ENCODE measurements at regions not wholly inside any gene's neighbourhood (a gene's known extent, or its start where the extent isn't known, plus 50 kb on each side); places are given as distances from the start of the nearest gene placed in this dataset.

GRCh38 chr18:41216341-41217003, 738.6 kb upstream of the PIK3C3 start:
- no peak for DNase-seq

GRCh38 chr18:41207706-41208105, 747.3 kb upstream of the PIK3C3 start:
- no peak for DNase-seq

GRCh38 chr18:41206341-41206830, 748.6 kb upstream of the PIK3C3 start:
- no peak for DNase-seq

GRCh38 chr18:41199212-41199611, 755.8 kb upstream of the PIK3C3 start:
- no peak for DNase-seq

- DNase-seq, result no peak
Observed at GRCh38 chr18:41197967-41198366, 757.1 kb upstream of the PIK3C3 start.

GRCh38 chr18:41170346-41170745, 784.7 kb upstream of the PIK3C3 start:
- DNase-seq, result no peak

- DNase-seq, result no peak
Observed at GRCh38 chr18:41165625-41166024, 789.4 kb upstream of the PIK3C3 start.

GRCh38 chr18:41162781-41163180, 792.3 kb upstream of the PIK3C3 start:
- no peak for DNase-seq

GRCh38 chr18:41162191-41162590, 792.8 kb upstream of the PIK3C3 start:
- DNase-seq, result no peak

- no peak for DNase-seq
Observed at GRCh38 chr18:41155910-41156851, 798.9 kb upstream of the PIK3C3 start.

- DNase-seq, result no peak
Observed at GRCh38 chr18:41155025-41155424, 800.0 kb upstream of the PIK3C3 start.

- DNase-seq, result no peak
Observed at GRCh38 chr18:41153871-41154270, 801.2 kb upstream of the PIK3C3 start.

- DNase-seq, result no peak
Observed at GRCh38 chr18:41150316-41150715, 804.7 kb upstream of the PIK3C3 start.

- DNase-seq, result no peak
Observed at GRCh38 chr18:41146301-41146700, 808.7 kb upstream of the PIK3C3 start.

- DNase-seq, result no peak
Observed at GRCh38 chr18:41145516-41145915, 809.5 kb upstream of the PIK3C3 start.

GRCh38 chr18:41144441-41144840, 810.6 kb upstream of the PIK3C3 start:
- no peak for DNase-seq

GRCh38 chr18:41140506-41140905, 814.5 kb upstream of the PIK3C3 start:
- DNase-seq, result no peak

- DNase-seq, result no peak
Observed at GRCh38 chr18:41135146-41135545, 819.9 kb upstream of the PIK3C3 start.

- no peak for DNase-seq
Observed at GRCh38 chr18:41134426-41134825, 820.6 kb upstream of the PIK3C3 start.

- DNase-seq, result no peak
Observed at GRCh38 chr18:41131050-41131449, 824.0 kb upstream of the PIK3C3 start.

GRCh38 chr18:41128545-41128944, 826.5 kb upstream of the PIK3C3 start:
- DNase-seq, result no peak

- DNase-seq, result no peak
Observed at GRCh38 chr18:41128126-41128525, 826.9 kb upstream of the PIK3C3 start.

- DNase-seq, result no peak
Observed at GRCh38 chr18:41126541-41127235, 828.3 kb upstream of the PIK3C3 start.
